K562 (cell line): ENCODE measurements at regions not wholly inside any gene's neighbourhood (a gene's known extent, or its start where the extent isn't known, plus 50 kb on each side); places are given as distances from the start of the nearest gene placed in this dataset.

Source experiments
- BRF1 ChIP-seq: IDR thresholded peaks from 3 replicates; pipeline ENCODE4 v1.6.1; 2011; ENCODE audit warnings: borderline replicate concordance, mild to moderate bottlenecking; ENCODE audit not compliant: insufficient read length; ENCODE audit errors: extremely low read depth
- CHD2 ChIP-seq: IDR thresholded peaks from 2 replicates; pipeline ENCODE4 v1.6.1; 2011; ENCODE audit warnings: low read depth, low read length
- FOXM1 ChIP-seq, 2 experiments: fragments of 450-650 bp in 1 of 2; sonication (generic) in 1 of 2; formaldehyde crosslinking in 1 of 2; IDR thresholded peaks; 2 replicates each; pipeline versions ENCODE4 v1.6.1 to v1.9.0; 2017 to 2022; ENCODE audit warnings: low read depth in 2 of 2, mild to moderate bottlenecking in 2 of 2, missing genetic modification reagents in 1 of 2, moderate library complexity in 1 of 2
- FOXP1 ChIP-seq: sonication (generic); formaldehyde crosslinking; IDR thresholded peaks from 2 replicates; pipeline ENCODE4 v1.8.0; 2022; ENCODE audit warnings: mild to moderate bottlenecking, missing genetic modification reagents
- HCFC1 ChIP-seq: IDR thresholded peaks from 2 replicates; pipeline ENCODE4 v1.6.1; 2012; ENCODE audit warnings: low read depth, low read length, improper control_type of control experiment
- SMAD1 ChIP-seq: fragments of 150-350 bp; IDR thresholded peaks from 2 replicates; pipeline ENCODE4 v1.6.1; 2014; ENCODE audit warnings: low read length, low read depth; ENCODE audit not compliant: partially characterized antibody
- TAF1 ChIP-seq: IDR thresholded peaks from 2 replicates; pipeline ENCODE4 v1.6.1; 2011; ENCODE audit warnings: mild to moderate bottlenecking, low read length, moderate library complexity; ENCODE audit not compliant: insufficient read depth, control insufficient read depth, severe bottlenecking; ENCODE audit errors: extremely low read depth
- TRIM24 ChIP-seq, 2 experiments: fragments of 450-650 bp; IDR thresholded peaks; 2 replicates each; pipeline ENCODE4 v1.6.1; 2016
- TF ChIP-seq, protein P1 (sequence below), 3 experiments: IDR thresholded peaks in 2 of 3; conservative IDR thresholded peaks in 1 of 3; 2 replicates each; pipeline ENCODE4 v1.5.1; 2011 to 2012; ENCODE audit warnings: low read length in 3 of 3, mild to moderate bottlenecking in 3 of 3, control low read depth in 2 of 3, improper control_type of control experiment in 1 of 3, inconsistent platforms in 1 of 3, low read depth in 1 of 3, mixed read lengths in 1 of 3, moderate library complexity in 1 of 3; ENCODE audit not compliant: insufficient read depth in 2 of 3

DNA sequence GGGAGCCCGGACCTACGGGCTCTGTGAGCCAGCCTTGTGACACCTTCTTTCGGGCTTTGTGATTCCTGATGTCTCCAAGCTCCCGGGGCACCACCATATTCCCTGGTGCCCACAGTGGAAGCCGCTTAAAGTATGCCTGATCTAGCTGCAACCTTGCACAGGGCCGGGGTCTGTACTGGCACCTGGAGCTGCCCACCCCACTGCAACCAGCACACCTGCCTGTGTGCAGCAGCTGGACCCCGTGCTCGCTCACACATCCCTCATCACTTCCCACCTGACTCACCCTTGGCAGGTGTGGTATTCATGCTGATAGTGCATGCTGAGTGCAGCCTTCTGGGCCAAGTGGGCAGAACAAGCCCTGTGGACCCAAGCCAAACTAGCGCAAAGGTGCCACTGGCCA is 1981.1 kb upstream of the PCDH20 start:
- TF ChIP-seq BRF1, result no peak
- TF ChIP-seq CHD2, result no peak
- TF ChIP-seq TRIM24 (IDR thresholded peaks at IDR 0.05), result no peak
- no peak for TF ChIP-seq FOXP1
- no peak for TF ChIP-seq HCFC1
- TF ChIP-seq TAF1, result no peak
- no peak for TF ChIP-seq FOXM1 (IDR thresholded peaks at IDR 0.05; ENCODE audit: low read depth)
- TF ChIP-seq FOXM1 (CRISPR knock-in tag; IDR thresholded peaks at IDR 0.05; ENCODE audit: low read depth), result no peak
- TF ChIP-seq SMAD1, result no peak
- TF ChIP-seq, protein P1, sequence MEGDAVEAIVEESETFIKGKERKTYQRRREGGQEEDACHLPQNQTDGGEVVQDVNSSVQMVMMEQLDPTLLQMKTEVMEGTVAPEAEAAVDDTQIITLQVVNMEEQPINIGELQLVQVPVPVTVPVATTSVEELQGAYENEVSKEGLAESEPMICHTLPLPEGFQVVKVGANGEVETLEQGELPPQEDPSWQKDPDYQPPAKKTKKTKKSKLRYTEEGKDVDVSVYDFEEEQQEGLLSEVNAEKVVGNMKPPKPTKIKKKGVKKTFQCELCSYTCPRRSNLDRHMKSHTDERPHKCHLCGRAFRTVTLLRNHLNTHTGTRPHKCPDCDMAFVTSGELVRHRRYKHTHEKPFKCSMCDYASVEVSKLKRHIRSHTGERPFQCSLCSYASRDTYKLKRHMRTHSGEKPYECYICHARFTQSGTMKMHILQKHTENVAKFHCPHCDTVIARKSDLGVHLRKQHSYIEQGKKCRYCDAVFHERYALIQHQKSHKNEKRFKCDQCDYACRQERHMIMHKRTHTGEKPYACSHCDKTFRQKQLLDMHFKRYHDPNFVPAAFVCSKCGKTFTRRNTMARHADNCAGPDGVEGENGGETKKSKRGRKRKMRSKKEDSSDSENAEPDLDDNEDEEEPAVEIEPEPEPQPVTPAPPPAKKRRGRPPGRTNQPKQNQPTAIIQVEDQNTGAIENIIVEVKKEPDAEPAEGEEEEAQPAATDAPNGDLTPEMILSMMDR (IDR thresholded peaks at IDR 0.05 in 2 of 3, conservative IDR thresholded peaks at IDR 0.05 in 1 of 3; ENCODE audit: insufficient read depth in 2 of 3, low read depth in 1 of 3, low read length in 3 of 3), result no peak
